GM23248 (cell line): ENCODE measurements at regions not wholly inside any gene's neighbourhood (a gene's known extent, or its start where the extent isn't known, plus 50 kb on each side); places are given as distances from the start of the nearest gene placed in this dataset.

Source experiments
- EZH2 ChIP-seq: fragments of 200-600 bp; sonication (generic); IDR thresholded peaks from 2 replicates; pipeline ENCODE4 v1.6.1; 2018; ENCODE audit warnings: antibody characterized with exemption, mild to moderate bottlenecking; ENCODE audit not compliant: insufficient read depth, poor library complexity, severe bottlenecking
- EZH2phosphoT487 ChIP-seq: fragments of 200-600 bp; sonication (generic); IDR thresholded peaks from 2 replicates; pipeline ENCODE4 v1.6.1; 2018; ENCODE audit warnings: antibody characterized with exemption, moderate library complexity, mild to moderate bottlenecking, low read depth; ENCODE audit not compliant: insufficient read depth

- no peak for TF ChIP-seq EZH2phosphoT487
- TF ChIP-seq EZH2: no peak
Observed at GRCh38 chr15:67005294-67005996, 60.0 kb upstream of the SMAD3 start.
